GM03348 (cell line): ENCODE measurements at regions not wholly inside any gene's neighbourhood (a gene's known extent, or its start where the extent isn't known, plus 50 kb on each side); places are given as distances from the start of the nearest gene placed in this dataset.

Experiments
- DNase-seq: peaks from one replicate; pipeline ENCODE4 v3.0.0; 2012; ENCODE audit warnings: low spot score

GRCh38 chr4:136088211-136088867, 1444.0 kb downstream of the PCDH18 start:
- DNase-seq: no peak

DNA sequence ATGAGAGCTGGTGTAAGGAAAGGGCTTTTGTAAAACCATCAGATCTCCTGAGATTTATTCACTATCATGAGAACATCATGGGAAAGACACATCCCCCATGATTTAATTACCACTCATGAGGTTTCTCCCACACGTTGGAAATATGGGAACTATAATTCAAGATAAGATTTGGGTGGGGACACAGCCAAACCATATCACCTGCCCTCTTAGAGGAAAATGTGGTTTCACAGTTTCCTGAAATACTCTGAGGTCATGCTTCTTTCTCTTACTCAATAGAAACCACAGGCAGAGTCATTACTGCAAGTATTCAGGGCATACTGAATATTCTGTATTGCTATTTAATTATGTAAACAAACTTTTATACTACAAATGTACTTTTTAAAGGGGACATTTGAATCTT, 1453.3 kb downstream of the PCDH18 start:
- no peak for DNase-seq

DNA sequence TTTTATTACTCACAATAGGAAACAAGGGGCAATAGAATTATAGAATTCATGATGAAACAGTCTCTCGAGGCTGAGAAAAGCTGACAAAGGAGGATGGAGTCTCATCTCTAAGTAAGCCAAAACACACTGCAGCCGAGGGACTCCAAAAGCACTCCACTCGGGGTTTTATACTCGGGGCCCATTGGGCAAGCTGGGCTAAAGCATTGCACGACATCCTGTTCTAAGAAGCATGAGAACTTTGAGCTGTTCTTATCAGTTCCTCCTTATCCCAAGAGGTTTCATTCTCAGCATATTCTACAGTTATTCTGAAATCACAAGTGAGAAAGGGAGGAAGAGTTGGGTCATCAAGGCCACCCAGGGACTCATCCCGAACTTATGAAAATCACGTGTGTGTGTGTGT, 1475.5 kb downstream of the PCDH18 start:
- no peak for DNase-seq

DNA sequence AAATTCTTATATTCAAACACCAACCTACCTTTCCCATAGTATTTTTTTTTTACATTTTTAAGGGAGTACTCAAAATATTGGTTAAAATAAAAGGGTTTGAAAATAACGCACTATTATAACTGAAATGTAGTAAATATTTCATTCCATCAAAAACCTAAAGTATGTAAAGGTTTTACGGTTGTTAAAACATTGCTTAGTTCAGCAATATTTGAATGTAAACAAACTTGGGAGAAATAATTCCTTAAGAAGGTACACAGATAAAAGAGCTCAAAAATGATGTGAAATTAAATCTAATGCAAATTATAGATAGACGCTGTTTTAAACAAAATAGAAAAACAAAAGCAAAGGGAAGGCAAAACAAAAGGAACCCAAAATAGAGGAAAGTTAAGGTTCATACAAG, 1476.9 kb downstream of the PCDH18 start:
- DNase-seq: no peak

GRCh38 chr4:136036744-136037143, 1495.5 kb downstream of the PCDH18 start:
- no peak for DNase-seq

GRCh38 chr4:136032391-136032790, 1499.9 kb downstream of the PCDH18 start:
- DNase-seq: no peak

DNA sequence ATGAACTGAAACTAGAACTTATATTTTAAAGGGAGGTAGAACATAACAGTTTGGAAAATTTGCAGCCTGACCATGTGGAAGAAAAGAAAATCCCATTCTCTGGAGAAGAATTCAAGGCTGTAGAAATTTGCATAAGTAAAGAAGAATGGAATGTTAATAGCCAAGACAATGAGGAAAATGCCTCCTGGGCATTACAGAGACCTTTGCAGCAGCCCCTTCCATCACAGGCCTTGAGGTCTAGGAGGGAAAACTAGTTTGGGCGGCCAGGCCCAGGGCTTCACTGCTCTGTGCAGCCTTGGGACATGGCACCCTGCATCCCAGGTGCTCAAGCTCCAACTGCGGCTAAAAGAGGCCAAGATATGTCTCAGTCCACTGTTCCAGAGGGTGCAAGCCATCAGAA, 1506.8 kb downstream of the PCDH18 start:
- no peak for DNase-seq

DNA sequence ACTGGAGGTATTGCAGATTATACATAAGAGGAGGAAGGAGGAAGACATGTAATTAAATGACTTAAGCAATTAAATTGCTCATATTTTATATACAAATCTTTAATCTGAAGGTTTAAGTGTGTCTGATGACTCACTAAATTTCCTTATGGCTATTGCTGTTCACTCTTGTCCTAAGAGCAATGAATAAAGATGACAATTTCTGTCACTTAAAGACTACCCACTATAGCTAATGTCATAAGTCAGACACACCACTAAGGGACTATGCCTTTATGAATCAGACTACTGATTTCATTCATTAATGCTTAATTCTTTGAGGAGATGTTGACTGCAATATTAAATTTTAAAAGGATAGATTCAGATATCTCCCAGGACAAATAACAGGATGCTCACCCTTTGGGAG, 1514.7 kb downstream of the PCDH18 start:
- DNase-seq: no peak

- no peak for DNase-seq
These were observed 1520.1 kb downstream of the PCDH18 start for GRCh38 chr4:136012220-136012619.

GRCh38 chr4:136009258-136009832, 1522.9 kb downstream of the PCDH18 start:
- DNase-seq: no peak

DNA sequence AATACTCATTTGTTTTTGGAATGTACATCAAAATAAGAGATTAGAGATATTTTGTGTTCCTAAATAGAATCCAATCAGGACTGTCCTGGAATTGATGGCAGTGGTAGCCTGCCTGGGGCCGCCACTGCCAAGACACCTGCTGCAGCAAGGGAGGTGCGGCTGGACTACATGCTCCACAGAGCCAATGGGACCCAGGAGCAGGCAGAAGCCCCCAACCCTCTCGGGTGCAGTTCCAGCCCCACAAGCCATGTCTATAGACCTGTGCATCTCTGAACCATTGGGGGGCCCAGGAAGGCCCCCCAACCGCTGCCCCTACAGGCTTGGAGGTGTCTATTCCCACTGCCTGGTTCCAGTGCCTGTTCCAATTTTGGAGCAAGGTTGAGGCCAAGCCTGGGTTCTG, 1524.3 kb downstream of the PCDH18 start:
- no peak for DNase-seq

DNA sequence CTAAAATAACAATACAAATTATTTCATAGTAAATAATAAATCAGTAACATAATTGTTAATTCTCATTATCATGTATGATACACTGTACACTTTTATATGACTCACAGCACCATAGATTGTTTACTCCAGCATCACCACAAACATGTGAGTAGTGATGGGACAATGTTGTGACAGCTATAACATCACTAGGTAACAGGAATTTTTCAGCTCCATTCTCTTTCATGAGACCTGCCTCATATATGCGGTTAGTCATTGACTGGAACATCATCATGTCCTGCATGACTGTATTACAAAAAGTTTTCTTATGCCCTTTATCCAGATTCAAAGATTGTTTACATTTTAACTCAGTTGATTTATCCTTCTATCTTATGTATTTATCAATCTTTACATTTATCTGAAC, 1530.0 kb downstream of the PCDH18 start:
- no peak for DNase-seq

DNA sequence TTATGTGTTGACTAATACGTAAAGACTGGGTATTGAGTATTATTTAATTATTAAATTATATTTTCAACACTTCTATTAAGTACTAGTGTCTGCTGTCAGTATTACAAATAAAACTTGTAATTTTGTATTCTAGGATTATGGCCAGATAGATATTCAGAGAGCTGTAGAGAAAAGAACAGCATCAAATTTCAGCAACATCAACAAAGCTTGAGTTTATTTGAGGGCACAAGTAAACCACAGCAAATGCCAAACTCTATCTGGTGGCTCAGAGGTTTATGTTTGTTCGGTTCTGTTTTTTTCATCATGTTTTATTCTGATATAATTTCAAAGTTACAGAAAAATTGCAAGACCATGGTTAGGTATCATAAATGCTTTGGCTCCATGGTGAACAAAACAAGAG, 1530.5 kb downstream of the PCDH18 start:
- DNase-seq: no peak

DNA sequence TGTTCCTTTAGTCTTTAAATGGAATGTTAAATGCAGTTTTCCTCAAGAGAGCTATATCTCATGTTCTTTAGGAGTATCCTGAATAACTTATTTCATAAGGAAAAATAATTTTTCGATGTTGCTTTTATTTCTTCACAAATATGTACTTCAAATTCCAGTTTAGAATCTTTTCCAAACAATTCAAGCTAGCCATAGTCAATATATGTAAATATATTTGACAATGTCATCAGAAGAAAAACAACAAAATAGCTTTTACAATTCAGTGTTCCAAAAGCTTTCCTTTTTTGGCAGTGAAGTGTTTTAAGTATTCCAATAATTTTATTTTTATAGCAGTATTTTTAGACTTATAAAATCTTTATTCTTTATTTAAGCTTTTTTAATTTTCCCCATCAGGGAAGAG, 1532.0 kb downstream of the PCDH18 start:
- no peak for DNase-seq

DNA sequence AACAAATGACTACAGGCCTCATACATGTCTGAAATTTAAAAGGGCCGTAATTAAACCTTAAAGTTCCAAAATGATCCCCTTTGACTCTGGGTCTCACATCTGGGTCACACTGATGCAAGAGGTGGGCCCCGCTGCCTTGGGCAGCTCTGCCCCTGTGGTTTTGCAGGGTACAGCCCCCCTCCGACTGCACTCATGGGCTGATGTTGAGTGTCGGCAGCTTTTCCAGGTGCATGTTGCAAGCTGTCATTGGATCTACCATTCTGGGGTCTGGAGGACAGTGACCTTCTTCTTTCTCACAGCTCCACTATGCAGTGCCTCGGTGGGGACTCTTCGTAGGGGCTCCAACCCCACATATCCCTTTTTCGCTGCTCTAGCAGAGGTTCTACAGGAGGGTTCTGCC, 1537.9 kb downstream of the PCDH18 start:
- DNase-seq: no peak

GRCh38 chr4:135976860-135977259, 1555.4 kb downstream of the PCDH18 start:
- DNase-seq: no peak

GRCh38 chr4:135966936-135967335, 1565.4 kb downstream of the PCDH18 start:
- no peak for DNase-seq

DNA sequence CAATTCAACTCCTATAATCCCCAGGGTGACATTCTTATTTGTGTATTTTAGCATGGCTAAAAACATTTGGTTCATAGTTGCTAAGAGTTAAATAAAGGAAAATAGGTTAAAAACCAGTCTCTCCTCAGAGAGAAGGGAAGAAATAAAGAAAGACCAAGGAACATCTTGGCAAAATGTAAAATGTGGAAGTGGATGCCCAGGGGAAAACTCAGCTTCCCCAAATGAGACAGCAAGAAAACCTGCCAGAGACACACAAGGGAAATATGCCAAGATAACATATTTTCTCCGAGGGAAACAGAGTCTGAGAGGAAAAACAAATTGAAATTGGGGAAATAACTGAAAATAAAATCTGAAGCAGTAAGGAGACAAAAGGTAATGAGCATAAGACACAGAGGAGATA, 1569.3 kb downstream of the PCDH18 start:
- no peak for DNase-seq

GRCh38 chr4:135949931-135950330, 1582.4 kb downstream of the PCDH18 start:
- no peak for DNase-seq

DNA sequence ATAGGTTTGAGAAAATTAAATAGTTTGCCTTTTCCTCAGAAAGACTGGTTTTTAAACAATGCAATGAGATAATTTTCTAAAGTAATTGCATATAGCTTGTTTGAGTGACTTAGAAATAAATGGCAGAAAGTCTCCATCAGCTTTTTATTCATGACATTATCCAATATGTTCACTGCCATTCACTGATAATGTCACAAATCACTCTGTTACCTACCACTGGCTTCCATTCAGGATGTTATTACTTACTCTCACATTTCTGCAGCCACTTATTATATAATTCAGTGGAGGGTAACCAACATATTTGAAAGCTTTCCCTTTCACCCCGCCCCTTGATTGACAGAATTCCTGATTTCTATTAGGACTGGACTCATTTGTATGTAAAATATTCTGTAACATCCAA, 1583.5 kb downstream of the PCDH18 start:
- no peak for DNase-seq

DNA sequence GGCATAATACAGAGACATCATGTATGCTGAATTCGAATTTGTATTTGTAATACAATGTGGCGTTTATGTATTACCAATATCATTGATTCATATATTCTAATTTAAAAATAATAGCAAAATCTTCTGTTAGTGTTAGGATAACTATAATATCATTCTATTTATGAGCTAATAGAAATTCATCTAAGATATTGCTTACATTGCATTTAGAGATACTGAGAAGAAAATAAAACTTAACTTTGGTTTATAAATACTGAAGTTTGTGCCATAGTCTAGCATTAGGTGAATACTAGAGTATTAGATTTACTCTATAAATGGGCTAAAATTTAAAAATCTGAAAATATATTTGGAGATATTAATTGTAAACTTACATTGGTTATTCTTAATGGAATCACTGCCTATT, 1590.6 kb downstream of the PCDH18 start:
- no peak for DNase-seq

DNA sequence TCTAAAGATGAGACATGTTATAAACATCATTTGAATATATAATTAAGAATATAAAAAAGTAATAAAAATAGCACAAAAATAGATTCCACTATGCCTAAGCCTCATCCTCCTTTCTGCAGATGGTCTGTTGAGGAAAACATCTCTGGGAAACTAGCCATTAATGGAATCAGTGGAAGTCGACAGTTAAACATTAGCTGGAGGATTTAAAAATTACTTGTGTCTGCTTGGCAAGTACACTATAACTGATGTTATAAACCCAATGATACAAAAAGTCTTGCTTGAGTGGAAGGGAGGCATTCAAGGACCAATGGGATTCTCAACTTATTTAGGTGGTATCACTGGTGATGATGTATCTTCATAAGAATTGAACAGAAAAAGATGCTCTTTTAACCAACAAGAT, 1598.3 kb downstream of the PCDH18 start:
- no peak for DNase-seq

DNA sequence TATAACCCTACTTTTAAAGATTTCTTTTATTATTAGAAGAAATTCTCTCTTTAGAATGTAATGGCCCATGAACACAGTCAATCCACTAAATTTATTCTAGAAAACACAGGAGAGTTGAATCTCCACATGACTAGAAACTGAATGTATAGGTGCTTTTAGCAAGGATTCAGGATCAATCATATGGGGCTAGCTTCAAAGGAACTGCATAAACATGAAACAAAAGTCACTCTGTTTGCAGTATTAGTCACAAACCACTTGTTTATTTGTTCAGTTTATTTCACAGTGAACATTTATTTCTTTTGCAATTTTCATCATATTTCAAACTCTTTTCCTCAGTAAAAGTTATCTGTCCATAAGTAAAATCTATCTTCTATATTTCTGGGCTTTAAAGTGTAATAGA, 1604.6 kb downstream of the PCDH18 start:
- no peak for DNase-seq

DNA sequence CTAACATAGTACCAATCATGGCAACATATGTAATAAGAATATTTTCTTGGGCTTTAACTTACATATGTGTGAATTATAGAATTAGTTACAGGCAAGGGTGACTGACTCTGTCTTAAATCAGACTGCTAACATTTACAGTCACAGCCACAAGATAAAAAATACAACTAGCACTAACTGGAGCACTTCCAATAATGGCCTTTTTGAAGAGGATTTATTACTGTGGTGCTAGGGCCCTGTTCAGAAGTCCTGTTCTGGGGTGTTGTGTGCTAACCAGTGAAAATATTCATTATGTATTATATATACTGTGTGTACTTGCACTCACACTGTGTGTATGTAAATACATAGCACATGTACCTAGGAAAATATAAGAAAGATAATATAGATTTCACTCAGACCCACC, 1611.2 kb downstream of the PCDH18 start:
- no peak for DNase-seq
